Activated B cell treated with CpG ODN at 0.5 μM for 24 hours (primary cell): ENCODE measurements at regions not wholly inside any gene's neighbourhood (a gene's known extent, or its start where the extent isn't known, plus 50 kb on each side); places are given as distances from the start of the nearest gene placed in this dataset.

Source experiments
- ATAC-seq: fragments of 200-7000 bp; cut with Tn5 transposase; one replicate; pipeline ENCODE4 v1.10.0; 2021; ENCODE audit warnings: low read depth, mild to moderate bottlenecking, moderate library complexity
- CTCF ChIA-PET: fragments of 350-600 bp; sonication (Branson Sonifier 250); formaldehyde crosslinking; loops from one replicate; lab custom pipeline; 2021; ENCODE audit warnings: antibody characterized with exemption; lab: Charles Lee
- POLR2A ChIA-PET: fragments of 350-600 bp; sonication (Branson Sonifier 250); formaldehyde crosslinking; loops from one replicate; lab custom pipeline; 2021; ENCODE audit warnings: antibody characterized with exemption; lab: Charles Lee
- DNase-seq: peaks from one replicate; pipeline ENCODE4 v3.0.0; 2022
- H3K27ac Mint-ChIP-seq: one replicate; pipeline ENCODE4 v1.8.0; 2020; ENCODE audit warnings: mixed read lengths
- H3K27me3 Mint-ChIP-seq: one replicate; pipeline ENCODE4 v1.8.0; 2021; ENCODE audit warnings: mixed read lengths
- H3K36me3 Mint-ChIP-seq: one replicate; pipeline ENCODE4 v1.8.0; 2021; ENCODE audit warnings: low read depth, mixed read lengths
- H3K4me1 Mint-ChIP-seq: one replicate; pipeline ENCODE4 v1.8.0; 2021; ENCODE audit warnings: mixed read lengths
- H3K4me3 Mint-ChIP-seq: one replicate; pipeline ENCODE4 v1.8.0; 2020; ENCODE audit warnings: mild to moderate bottlenecking, mixed read lengths
- H3K9me3 Mint-ChIP-seq: one replicate; pipeline ENCODE4 v1.8.0; 2020; ENCODE audit warnings: mixed read lengths
- intact Hi-C: fragments of 100-400 bp; cut with micrococcal nuclease; formaldehyde crosslinking; loops from one replicate; pipeline ENCODE4 v1.15.1; 2024
- TF ChIP-seq, protein P1 (sequence below): fragments of 200-600 bp; IDR thresholded peaks from one replicate; pipeline ENCODE4 v1.8.0; 2022; ENCODE audit warnings: antibody characterized with exemption, mild to moderate bottlenecking

DNA sequence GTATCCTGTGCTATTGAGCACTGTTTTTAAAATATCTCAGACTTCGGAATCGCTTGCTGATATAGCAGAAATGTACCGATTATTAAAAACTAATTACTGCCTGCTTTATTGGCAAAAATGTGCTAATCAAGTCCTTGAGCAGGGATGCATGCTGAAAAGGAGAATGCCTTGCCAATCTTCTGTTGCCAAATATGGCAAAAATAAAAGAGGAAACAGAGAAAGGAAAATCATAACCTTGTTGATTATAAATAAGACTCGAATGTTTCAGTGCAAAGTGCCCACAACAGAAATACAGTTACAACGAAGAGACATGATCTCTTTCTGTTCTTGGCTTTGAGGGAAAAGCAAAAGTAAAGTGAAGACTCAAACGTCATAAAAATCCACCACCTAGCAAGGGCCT is 248.5 kb downstream of the TMEM182 start:
- H3K9me3 Mint-ChIP-seq = no peaks in the 10 kb centered on the region
- H3K27me3 Mint-ChIP-seq = no peaks in the 10 kb centered on the region
- CTCF ChIA-PET = no interaction called here
- no peak overlapping the region for H3K4me3 Mint-ChIP-seq
- no peaks in the 10 kb centered on the region for H3K4me1 Mint-ChIP-seq
- H3K27ac Mint-ChIP-seq = no peak overlapping the region
- DNase-seq (no peak), ATAC-seq (no peak)
- TF ChIP-seq, protein P1, sequence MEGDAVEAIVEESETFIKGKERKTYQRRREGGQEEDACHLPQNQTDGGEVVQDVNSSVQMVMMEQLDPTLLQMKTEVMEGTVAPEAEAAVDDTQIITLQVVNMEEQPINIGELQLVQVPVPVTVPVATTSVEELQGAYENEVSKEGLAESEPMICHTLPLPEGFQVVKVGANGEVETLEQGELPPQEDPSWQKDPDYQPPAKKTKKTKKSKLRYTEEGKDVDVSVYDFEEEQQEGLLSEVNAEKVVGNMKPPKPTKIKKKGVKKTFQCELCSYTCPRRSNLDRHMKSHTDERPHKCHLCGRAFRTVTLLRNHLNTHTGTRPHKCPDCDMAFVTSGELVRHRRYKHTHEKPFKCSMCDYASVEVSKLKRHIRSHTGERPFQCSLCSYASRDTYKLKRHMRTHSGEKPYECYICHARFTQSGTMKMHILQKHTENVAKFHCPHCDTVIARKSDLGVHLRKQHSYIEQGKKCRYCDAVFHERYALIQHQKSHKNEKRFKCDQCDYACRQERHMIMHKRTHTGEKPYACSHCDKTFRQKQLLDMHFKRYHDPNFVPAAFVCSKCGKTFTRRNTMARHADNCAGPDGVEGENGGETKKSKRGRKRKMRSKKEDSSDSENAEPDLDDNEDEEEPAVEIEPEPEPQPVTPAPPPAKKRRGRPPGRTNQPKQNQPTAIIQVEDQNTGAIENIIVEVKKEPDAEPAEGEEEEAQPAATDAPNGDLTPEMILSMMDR = no peak
- H3K36me3 Mint-ChIP-seq = no peaks in the 10 kb centered on the region
- POLR2A ChIA-PET = no interaction called here
- intact Hi-C loops = no loop called here

DNA sequence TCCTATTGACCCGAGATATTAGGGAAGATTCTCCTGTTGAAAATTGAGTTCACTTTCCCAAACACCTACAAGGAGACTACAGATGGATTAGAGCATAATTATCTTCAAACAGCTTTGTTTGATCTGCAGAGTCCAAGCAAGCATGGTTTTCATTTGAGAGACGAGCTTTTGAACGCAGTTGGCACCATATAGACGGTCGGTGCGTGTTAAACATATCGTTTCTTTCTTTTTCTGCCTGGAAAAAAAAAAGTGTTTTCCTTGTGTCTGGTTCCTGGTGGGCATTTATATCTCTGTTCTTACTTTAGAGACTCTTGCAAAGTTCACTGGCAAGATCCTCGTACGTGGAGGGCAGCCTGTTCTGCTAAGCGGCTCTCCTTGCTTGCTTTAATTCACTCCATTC is 248.9 kb downstream of the TMEM182 start:
- no peaks in the 10 kb centered on the region for H3K9me3 Mint-ChIP-seq

DNA sequence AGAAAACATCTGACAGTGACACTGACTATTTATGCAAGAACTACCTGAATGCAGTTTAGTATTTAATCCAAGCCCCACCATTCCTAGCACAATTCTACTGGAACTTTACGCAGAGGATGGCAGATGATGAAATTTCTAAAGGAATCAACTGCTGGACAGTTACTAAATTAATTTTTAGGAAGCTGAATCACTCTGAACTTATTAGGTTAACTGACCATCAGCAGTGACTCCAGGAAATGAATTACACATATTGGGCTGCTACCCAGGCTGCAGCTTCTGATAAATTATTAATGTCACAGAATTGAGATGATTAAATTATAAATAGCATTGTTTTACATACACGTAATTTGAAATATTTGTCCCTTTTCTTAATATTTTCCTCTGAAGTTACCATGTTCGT is 250.8 kb downstream of the TMEM182 start:
- CTCF ChIA-PET = no interaction called here
- TF ChIP-seq, protein P1 = no peak
- DNase-seq (no peak), ATAC-seq (no peak)
- no peak overlapping the region for H3K27ac Mint-ChIP-seq
- intact Hi-C loops = no loop called here
- POLR2A ChIA-PET = no interaction called here
- H3K36me3 Mint-ChIP-seq = no peaks in the 10 kb centered on the region
- no peaks in the 10 kb centered on the region for H3K9me3 Mint-ChIP-seq
- no peak overlapping the region for H3K4me3 Mint-ChIP-seq
- no peaks in the 10 kb centered on the region for H3K4me1 Mint-ChIP-seq
- H3K27me3 Mint-ChIP-seq = no peaks in the 10 kb centered on the region

More for the DNA sequence above, 248.9 kb downstream of the TMEM182 start:
- H3K36me3 Mint-ChIP-seq = no peaks in the 10 kb centered on the region
- no peak overlapping the region for H3K27ac Mint-ChIP-seq
- no peaks in the 10 kb centered on the region for H3K4me1 Mint-ChIP-seq
- DNase-seq (no peak), ATAC-seq (no peak)
- intact Hi-C loops = no loop called here
- no peaks in the 10 kb centered on the region for H3K27me3 Mint-ChIP-seq
- POLR2A ChIA-PET = no interaction called here
- H3K4me3 Mint-ChIP-seq = no peak overlapping the region
- CTCF ChIA-PET = no interaction called here
- TF ChIP-seq, protein P1 = no peak

DNA sequence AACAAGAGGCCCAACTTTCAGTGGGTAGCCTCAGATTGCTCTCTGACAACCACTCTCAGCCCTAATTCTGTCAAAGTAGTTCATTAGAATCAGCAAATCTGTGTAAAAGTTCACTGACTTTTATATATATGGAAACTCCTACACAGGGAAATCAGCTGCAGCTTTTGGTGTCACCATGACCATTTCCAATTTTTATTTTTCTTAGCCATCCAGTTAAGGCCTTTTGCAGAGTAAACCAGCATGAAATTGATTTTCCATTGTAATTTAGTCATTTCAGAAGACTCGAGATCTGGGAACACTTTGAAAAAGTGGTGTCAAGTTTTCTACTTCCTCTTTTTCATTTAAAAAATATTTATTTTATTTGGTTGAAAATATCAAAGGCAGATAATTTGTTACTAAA is 263.2 kb downstream of the TMEM182 start:
- Mint-ChIP-seq H3K36me3 (no peaks in the 10 kb centered on the region), H3K4me3 (no peak overlapping the region), H3K27ac (no peak overlapping the region), H3K4me1 (no peaks in the 10 kb centered on the region), H3K27me3 (no peaks in the 10 kb centered on the region), H3K9me3 (no peaks in the 10 kb centered on the region)
- TF ChIP-seq, protein P1 = no peak
- CTCF ChIA-PET = no interaction called here
- POLR2A ChIA-PET = no interaction called here
- ATAC-seq (no peak), DNase-seq (no peak)
- intact Hi-C loops = no loop called here

DNA sequence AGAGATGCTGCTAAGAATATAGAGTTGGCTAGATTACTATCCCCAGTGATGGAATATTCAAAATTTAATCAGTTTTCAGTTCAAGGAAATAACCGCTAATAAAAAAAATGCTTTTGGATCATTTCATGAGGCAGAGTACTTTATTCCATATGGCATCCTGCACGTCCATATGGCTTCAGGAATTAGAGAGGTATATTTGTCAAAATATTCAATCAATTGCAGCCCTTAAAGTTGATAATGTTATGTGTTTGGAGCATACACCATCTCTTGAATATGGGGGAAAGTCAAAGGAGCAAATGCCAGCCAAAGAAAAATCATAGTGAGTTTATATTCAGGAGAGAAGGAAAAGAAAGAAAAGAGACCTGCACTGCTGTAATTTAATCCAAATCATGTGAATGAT is 266.4 kb downstream of the TMEM182 start:
- POLR2A ChIA-PET = no interaction called here
- intact Hi-C loops = no loop called here
- no peaks in the 10 kb centered on the region for H3K4me1 Mint-ChIP-seq
- H3K9me3 Mint-ChIP-seq = no peaks in the 10 kb centered on the region
- no peak overlapping the region for H3K4me3 Mint-ChIP-seq
- CTCF ChIA-PET = no interaction called here
- no peaks in the 10 kb centered on the region for H3K36me3 Mint-ChIP-seq
- H3K27ac Mint-ChIP-seq = no peak overlapping the region
- H3K27me3 Mint-ChIP-seq = no peaks in the 10 kb centered on the region
- DNase-seq (no peak), ATAC-seq (no peak)
- TF ChIP-seq, protein P1 = no peak
